ENCODE measurements at regions not wholly inside any gene's neighbourhood (a gene's known extent, or its start where the extent isn't known, plus 50 kb on each side); places are given as distances from the start of the nearest gene placed in this dataset.

DNA sequence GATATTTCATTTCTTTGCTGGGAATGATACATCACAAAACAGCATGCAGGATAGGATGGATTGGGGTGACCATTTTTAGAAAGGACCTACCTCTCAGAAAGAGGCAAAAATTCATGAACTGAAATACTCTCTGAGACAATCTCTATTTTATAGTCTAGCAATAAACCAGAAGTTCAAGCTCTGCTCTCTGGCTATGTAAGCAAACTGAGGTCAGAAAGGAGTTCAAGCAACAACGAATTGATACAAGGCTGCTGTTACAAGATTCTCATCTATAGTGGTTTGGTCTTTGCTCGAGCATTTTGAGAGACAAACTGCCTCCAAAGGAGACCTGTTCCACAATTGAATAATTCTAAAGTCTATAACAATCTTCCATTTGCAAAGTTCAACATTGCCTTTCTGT, 84.7 kb upstream of the GOLGA8J start:
- TF ChIP-seq, protein P1, sequence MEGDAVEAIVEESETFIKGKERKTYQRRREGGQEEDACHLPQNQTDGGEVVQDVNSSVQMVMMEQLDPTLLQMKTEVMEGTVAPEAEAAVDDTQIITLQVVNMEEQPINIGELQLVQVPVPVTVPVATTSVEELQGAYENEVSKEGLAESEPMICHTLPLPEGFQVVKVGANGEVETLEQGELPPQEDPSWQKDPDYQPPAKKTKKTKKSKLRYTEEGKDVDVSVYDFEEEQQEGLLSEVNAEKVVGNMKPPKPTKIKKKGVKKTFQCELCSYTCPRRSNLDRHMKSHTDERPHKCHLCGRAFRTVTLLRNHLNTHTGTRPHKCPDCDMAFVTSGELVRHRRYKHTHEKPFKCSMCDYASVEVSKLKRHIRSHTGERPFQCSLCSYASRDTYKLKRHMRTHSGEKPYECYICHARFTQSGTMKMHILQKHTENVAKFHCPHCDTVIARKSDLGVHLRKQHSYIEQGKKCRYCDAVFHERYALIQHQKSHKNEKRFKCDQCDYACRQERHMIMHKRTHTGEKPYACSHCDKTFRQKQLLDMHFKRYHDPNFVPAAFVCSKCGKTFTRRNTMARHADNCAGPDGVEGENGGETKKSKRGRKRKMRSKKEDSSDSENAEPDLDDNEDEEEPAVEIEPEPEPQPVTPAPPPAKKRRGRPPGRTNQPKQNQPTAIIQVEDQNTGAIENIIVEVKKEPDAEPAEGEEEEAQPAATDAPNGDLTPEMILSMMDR (IDR thresholded peaks at IDR 0.05), result no peak
- TF ChIP-seq POLR2A (IDR thresholded peaks at IDR 0.05), result no peak
